Panc1 (cell line): ENCODE measurements at regions not wholly inside any gene's neighbourhood (a gene's known extent, or its start where the extent isn't known, plus 50 kb on each side); places are given as distances from the start of the nearest gene placed in this dataset.

ENCODE experiments used
- ATAC-seq: fragments of 200-7000 bp; cut with Tn5 transposase; 2 replicates; pipeline ENCODE4 v1.9.1; 2020; ENCODE audit warnings: mild to moderate bottlenecking, moderate library complexity
- BruUV-seq: library from RNA; stranded (reverse); fragments of 400-500 nt; replicated peaks from 2 replicates; lab custom pipeline; 2021; lab: Mats Ljungman, UMichigan
- CTCF ChIA-PET: fragments of 300-600 bp; sonication (Branson Sonifier 250); formaldehyde crosslinking; loops from one replicate; lab custom pipeline; 2022; ENCODE audit warnings: antibody characterized with exemption; lab: Charles Lee
- POLR2A ChIA-PET: fragments of 300-600 bp; sonication (Branson Sonifier 250); formaldehyde crosslinking; loops from one replicate; lab custom pipeline; 2022; ENCODE audit warnings: antibody characterized with exemption; lab: Charles Lee
- DNase-seq: peaks from one replicate; pipeline ENCODE4 v3.0.0-alpha.2; 2010; ENCODE audit warnings: low read depth, low spot score
- H3K27ac ChIP-seq: 2 replicates; pipeline ENCODE4 v1.5.1; 2011; ENCODE audit warnings: mild to moderate bottlenecking, low read length, inconsistent platforms
- H3K27me3 ChIP-seq: fragments of 200-500 bp; sonication (Bioruptor generic); 2 replicates; pipeline ENCODE4 v1.6.0; 2014; ENCODE audit warnings: low read length, inconsistent platforms; ENCODE audit not compliant: control insufficient read depth, insufficient read depth
- H3K36me3 ChIP-seq: fragments of 200-500 bp; sonication (Bioruptor generic); 2 replicates; pipeline ENCODE4 v1.5.1; 2014; ENCODE audit warnings: inconsistent platforms, mild to moderate bottlenecking, low read length, moderate library complexity; ENCODE audit not compliant: control insufficient read depth, insufficient read depth
- H3K4me1 ChIP-seq: 2 replicates; pipeline ENCODE4 v1.5.1; 2011; ENCODE audit warnings: inconsistent platforms, mild to moderate bottlenecking, low read length, moderate library complexity; ENCODE audit not compliant: control insufficient read depth, insufficient read depth
- H3K4me3 ChIP-seq, 2 experiments: 2 replicates each; pipeline ENCODE4 v1.5.1; 2011 to 2012; ENCODE audit warnings: low read depth in 2 of 2, low read length in 2 of 2, mild to moderate bottlenecking in 2 of 2, inconsistent platforms in 1 of 2, moderate library complexity in 1 of 2
- H3K9me3 ChIP-seq: fragments of 200-500 bp; sonication (Bioruptor generic); 2 replicates; pipeline ENCODE4 v1.5.1; 2014; ENCODE audit warnings: low read depth, mild to moderate bottlenecking, inconsistent platforms, low read length, moderate library complexity; ENCODE audit not compliant: control insufficient read depth, insufficient read depth
- POLR2AphosphoS5 ChIP-seq: IDR thresholded peaks from 2 replicates; pipeline ENCODE4 v1.6.1; 2012; ENCODE audit warnings: mild to moderate bottlenecking, low read depth, low read length, moderate library complexity
- SIN3A ChIP-seq: IDR thresholded peaks from 2 replicates; pipeline ENCODE4 v1.6.1; 2012; ENCODE audit warnings: low read depth, mild to moderate bottlenecking, low read length, moderate library complexity, borderline replicate concordance; ENCODE audit not compliant: insufficient read depth
- TCF7L2 ChIP-seq: IDR thresholded peaks from 2 replicates; pipeline ENCODE4 v1.6.1; 2011; ENCODE audit warnings: mild to moderate bottlenecking, low read depth, low read length, inconsistent platforms
- in situ Hi-C: cut with HindIII; loops from 2 replicates; pipeline ENCODE4 v1.10.0; 2016; ENCODE audit warnings: low sequenced_read_pairs, low pct_unique_long_range_greater_than_20kb
- intact Hi-C: fragments of 100-400 bp; cut with micrococcal nuclease; formaldehyde crosslinking; loops from one replicate; pipeline ENCODE4 v1.10.0; 2022; ENCODE audit not compliant: unreplicated experiment
- TF ChIP-seq, protein P1 (sequence below): fragments of 450-650 bp; IDR thresholded peaks from 2 replicates; pipeline ENCODE4 v1.5.1; 2017; ENCODE audit warnings: mild to moderate bottlenecking
- TF ChIP-seq, protein P2 (sequence below), 2 experiments: IDR thresholded peaks; 2 replicates each; pipeline ENCODE4 v1.6.1; 2011 to 2012; ENCODE audit warnings: low read depth in 2 of 2, control low read depth in 1 of 2, low read length in 1 of 2, mild to moderate bottlenecking in 1 of 2, moderate library complexity in 1 of 2; ENCODE audit not compliant: insufficient read depth in 1 of 2

DNA sequence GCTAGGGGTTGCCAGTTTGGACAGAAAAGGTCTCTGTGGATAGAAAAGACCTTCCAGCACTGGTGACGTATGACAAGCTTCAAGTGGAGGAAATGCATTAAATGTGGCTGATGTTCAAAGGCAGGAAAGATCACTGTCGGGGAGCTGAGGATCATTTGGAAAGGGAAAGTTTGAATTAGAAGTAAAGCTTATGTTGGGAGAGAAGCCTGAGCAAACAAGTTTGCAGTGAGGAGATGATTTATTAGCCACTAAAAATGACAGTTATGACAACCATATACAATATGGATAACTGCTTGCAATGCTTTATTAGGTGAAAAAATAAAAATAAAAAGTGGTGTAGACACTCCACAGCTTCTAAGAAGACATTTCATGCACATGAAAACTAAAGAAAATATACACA is 135.3 kb upstream of the HS3ST1 start:
- ChIA-PET POLR2A (no interaction called here), CTCF (no interaction called here)
- DNase-seq: no peak
- Histone ChIP-seq H3K4me1 (no peaks in the 10 kb centered on the region), H3K9me3 (no peaks in the 10 kb centered on the region), H3K4me3 (no peak overlapping the region), H3K27me3 (no peaks in the 10 kb centered on the region), H3K36me3 (no peaks in the 10 kb centered on the region), H3K27ac (no peak overlapping the region)
- in situ Hi-C loops (no loop called here), intact Hi-C loops (no loop called here)
- ATAC-seq: no peak
- BruUV-seq: no TSS peak
- TF ChIP-seq POLR2AphosphoS5 (no peak), SIN3A (no peak), TCF7L2 (no peak)
- TF ChIP-seq, protein P1, sequence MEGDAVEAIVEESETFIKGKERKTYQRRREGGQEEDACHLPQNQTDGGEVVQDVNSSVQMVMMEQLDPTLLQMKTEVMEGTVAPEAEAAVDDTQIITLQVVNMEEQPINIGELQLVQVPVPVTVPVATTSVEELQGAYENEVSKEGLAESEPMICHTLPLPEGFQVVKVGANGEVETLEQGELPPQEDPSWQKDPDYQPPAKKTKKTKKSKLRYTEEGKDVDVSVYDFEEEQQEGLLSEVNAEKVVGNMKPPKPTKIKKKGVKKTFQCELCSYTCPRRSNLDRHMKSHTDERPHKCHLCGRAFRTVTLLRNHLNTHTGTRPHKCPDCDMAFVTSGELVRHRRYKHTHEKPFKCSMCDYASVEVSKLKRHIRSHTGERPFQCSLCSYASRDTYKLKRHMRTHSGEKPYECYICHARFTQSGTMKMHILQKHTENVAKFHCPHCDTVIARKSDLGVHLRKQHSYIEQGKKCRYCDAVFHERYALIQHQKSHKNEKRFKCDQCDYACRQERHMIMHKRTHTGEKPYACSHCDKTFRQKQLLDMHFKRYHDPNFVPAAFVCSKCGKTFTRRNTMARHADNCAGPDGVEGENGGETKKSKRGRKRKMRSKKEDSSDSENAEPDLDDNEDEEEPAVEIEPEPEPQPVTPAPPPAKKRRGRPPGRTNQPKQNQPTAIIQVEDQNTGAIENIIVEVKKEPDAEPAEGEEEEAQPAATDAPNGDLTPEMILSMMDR: no peak
- TF ChIP-seq, protein P2, sequence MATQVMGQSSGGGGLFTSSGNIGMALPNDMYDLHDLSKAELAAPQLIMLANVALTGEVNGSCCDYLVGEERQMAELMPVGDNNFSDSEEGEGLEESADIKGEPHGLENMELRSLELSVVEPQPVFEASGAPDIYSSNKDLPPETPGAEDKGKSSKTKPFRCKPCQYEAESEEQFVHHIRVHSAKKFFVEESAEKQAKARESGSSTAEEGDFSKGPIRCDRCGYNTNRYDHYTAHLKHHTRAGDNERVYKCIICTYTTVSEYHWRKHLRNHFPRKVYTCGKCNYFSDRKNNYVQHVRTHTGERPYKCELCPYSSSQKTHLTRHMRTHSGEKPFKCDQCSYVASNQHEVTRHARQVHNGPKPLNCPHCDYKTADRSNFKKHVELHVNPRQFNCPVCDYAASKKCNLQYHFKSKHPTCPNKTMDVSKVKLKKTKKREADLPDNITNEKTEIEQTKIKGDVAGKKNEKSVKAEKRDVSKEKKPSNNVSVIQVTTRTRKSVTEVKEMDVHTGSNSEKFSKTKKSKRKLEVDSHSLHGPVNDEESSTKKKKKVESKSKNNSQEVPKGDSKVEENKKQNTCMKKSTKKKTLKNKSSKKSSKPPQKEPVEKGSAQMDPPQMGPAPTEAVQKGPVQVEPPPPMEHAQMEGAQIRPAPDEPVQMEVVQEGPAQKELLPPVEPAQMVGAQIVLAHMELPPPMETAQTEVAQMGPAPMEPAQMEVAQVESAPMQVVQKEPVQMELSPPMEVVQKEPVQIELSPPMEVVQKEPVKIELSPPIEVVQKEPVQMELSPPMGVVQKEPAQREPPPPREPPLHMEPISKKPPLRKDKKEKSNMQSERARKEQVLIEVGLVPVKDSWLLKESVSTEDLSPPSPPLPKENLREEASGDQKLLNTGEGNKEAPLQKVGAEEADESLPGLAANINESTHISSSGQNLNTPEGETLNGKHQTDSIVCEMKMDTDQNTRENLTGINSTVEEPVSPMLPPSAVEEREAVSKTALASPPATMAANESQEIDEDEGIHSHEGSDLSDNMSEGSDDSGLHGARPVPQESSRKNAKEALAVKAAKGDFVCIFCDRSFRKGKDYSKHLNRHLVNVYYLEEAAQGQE (IDR thresholded peaks at IDR 0.05; ENCODE audit: insufficient read depth in 1 of 2, low read depth in 2 of 2, low read length in 1 of 2): no peak

DNA sequence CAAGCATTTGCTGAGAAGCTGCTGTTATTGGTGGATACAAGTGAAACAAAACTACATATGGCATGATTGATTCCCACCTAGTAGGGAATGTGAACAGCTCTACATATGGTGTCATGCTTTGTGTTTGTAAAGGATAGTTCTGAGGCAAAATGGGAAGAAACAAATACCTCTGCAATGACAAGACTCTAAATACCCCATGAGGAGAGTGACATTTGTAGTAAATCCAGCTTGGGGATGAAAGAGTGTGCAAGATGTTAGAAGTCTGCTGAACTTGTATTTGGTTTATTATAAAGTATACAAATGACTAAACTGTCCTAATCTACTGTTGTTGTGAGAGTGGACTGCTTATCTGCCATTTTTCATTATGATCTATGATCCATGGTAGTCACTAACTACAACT is 120.8 kb upstream of the HS3ST1 start:
- no peak for ATAC-seq
- Histone ChIP-seq H3K27ac (no peak overlapping the region), H3K36me3 (no peaks in the 10 kb centered on the region), H3K27me3 (no peaks in the 10 kb centered on the region), H3K4me1 (no peaks in the 10 kb centered on the region), H3K9me3 (no peaks in the 10 kb centered on the region), H3K4me3 (no peak overlapping the region)
- intact Hi-C loops: no loop called here
- TF ChIP-seq, protein P1: no peak
- no peak for TF ChIP-seq TCF7L2
- no peak for TF ChIP-seq SIN3A
- TF ChIP-seq, protein P2 (IDR thresholded peaks at IDR 0.05; ENCODE audit: insufficient read depth in 1 of 2, low read depth in 2 of 2, low read length in 1 of 2): no peak
- TF ChIP-seq POLR2AphosphoS5: no peak
- ChIA-PET POLR2A (no interaction called here), CTCF (no interaction called here)
- in situ Hi-C loops: no loop called here
- no peak for DNase-seq
- no TSS peak for BruUV-seq
